HG03175 (cell line): ENCODE measurements at regions not wholly inside any gene's neighbourhood (a gene's known extent, or its start where the extent isn't known, plus 50 kb on each side); places are given as distances from the start of the nearest gene placed in this dataset.

Source experiments
- ATAC-seq: cut with Tn5 transposase; IDR thresholded peaks from one replicate; pipeline ENCODE4 v1.9.1; 2021; ENCODE audit warnings: mild to moderate bottlenecking, moderate library complexity; ENCODE audit not compliant: unreplicated experiment

- ATAC-seq: no peak
These were observed 335.6 kb upstream of the ASIC2 start for GRCh38 chr17:33628500-33629346.

- ATAC-seq: no peak
These were observed 340.4 kb upstream of the ASIC2 start for GRCh38 chr17:33633446-33633845.

- ATAC-seq: no peak
These were observed 344.4 kb upstream of the ASIC2 start for GRCh38 chr17:33637534-33637933.

- ATAC-seq: no peak
These were observed 346.2 kb upstream of the ASIC2 start for GRCh38 chr17:33639103-33639880.

GRCh38 chr17:33640629-33641028 is 347.5 kb upstream of the ASIC2 start:
- ATAC-seq: no peak

GRCh38 chr17:33642002-33642401 is 348.9 kb upstream of the ASIC2 start:
- ATAC-seq: no peak

- no peak for ATAC-seq
These were observed 354.9 kb upstream of the ASIC2 start for GRCh38 chr17:33647956-33648355.

GRCh38 chr17:33650304-33650703 is 357.2 kb upstream of the ASIC2 start:
- no peak for ATAC-seq

- no peak for ATAC-seq
These were observed 358.6 kb upstream of the ASIC2 start for GRCh38 chr17:33651686-33652085.

GRCh38 chr17:33652731-33653398 is 359.8 kb upstream of the ASIC2 start:
- no peak for ATAC-seq

- no peak for ATAC-seq
These were observed 360.3 kb upstream of the ASIC2 start for GRCh38 chr17:33653399-33653788.

- no peak for ATAC-seq
These were observed 364.1 kb upstream of the ASIC2 start for GRCh38 chr17:33657181-33657580.

- no peak for ATAC-seq
These were observed 368.9 kb upstream of the ASIC2 start for GRCh38 chr17:33661975-33662374.

GRCh38 chr17:33664116-33664840 is 371.2 kb upstream of the ASIC2 start:
- ATAC-seq: no peak

- ATAC-seq: no peak
These were observed 374.0 kb upstream of the ASIC2 start for GRCh38 chr17:33667052-33667509.

GRCh38 chr17:33667671-33668070 is 374.6 kb upstream of the ASIC2 start:
- no peak for ATAC-seq

- no peak for ATAC-seq
These were observed 375.4 kb upstream of the ASIC2 start for GRCh38 chr17:33668516-33668915.

- ATAC-seq: no peak
These were observed 378.4 kb upstream of the ASIC2 start for GRCh38 chr17:33671491-33671890.

GRCh38 chr17:33674685-33675084 is 381.6 kb upstream of the ASIC2 start:
- no peak for ATAC-seq

- ATAC-seq: no peak
These were observed 383.3 kb upstream of the ASIC2 start for GRCh38 chr17:33676444-33676843.

- no peak for ATAC-seq
These were observed 386.5 kb upstream of the ASIC2 start for GRCh38 chr17:33679595-33679994.
